ENCODE measurements at regions not wholly inside any gene's neighbourhood (a gene's known extent, or its start where the extent isn't known, plus 50 kb on each side); places are given as distances from the start of the nearest gene placed in this dataset.

GRCh38 chr5:174354571-174354970, 309.1 kb downstream of the NSG2 start:
- Histone ChIP-seq H2AFZ (ENCODE audit: low read depth, low read length, poor library complexity, severe bottlenecking) (no peak overlapping the region), H3K4me1 (ENCODE audit: control insufficient read depth in 1 of 2, insufficient read depth in 2 of 2, low read length in 2 of 2) (0 out of 4 replicates have a peak, but pooled peaks cover 0 to 4% of the 10 kb centered on the region in 2 experiments), H3K4me2 (ENCODE audit: low read length) (no peak overlapping the region), H4K20me1 (ENCODE audit: insufficient read depth) (no peaks in the 10 kb centered on the region), H3K9me3 (ENCODE audit: control insufficient read depth in 1 of 2, insufficient read depth in 1 of 2, low read depth in 1 of 2, low read length in 2 of 2) (no peaks in the 10 kb centered on the region), H3K9me2 (ENCODE audit: insufficient read depth) (no peaks in the 10 kb centered on the region), H3K79me2 (ENCODE audit: insufficient read depth, low read length) (no peaks in the 10 kb centered on the region), H3K4me3 (replicated peaks in 1 of 2; ENCODE audit: low read depth in 1 of 2, low read length in 2 of 2) (no peak overlapping the region), H3K9ac (ENCODE audit: low read length) (no peak overlapping the region), H3K27me3 (ENCODE audit: insufficient read depth, low read length) (peaks cover 54% of the 10 kb centered on the region), H3K36me3 (ENCODE audit: control insufficient read depth in 1 of 2, insufficient read depth in 2 of 2, low read length in 2 of 2) (no peaks in the 10 kb centered on the region), H3K27ac (ENCODE audit: low read depth, low read length) (no peak overlapping the region)
- intact Hi-C loops (cut with micrococcal nuclease): no loop called here
- BruUV-seq (replicated peaks): no TSS peak
- RAD21 ChIA-PET (ENCODE audit: low non-redundant PET in 1 of 2, low total read pairs in 2 of 2, uncharacterized antibody in 2 of 2, unreplicated experiment in 2 of 2): no interaction called here
- ATAC-seq: no peak
- POLR2A ChIA-PET: no interaction called here
- TF ChIP-seq JUND (IDR thresholded peaks at IDR 0.05) (no peak), RAD21 (IDR thresholded peaks at IDR 0.05; ENCODE audit: low read depth) (no peak), YY1 (IDR thresholded peaks at IDR 0.05; ENCODE audit: extremely low read depth, insufficient replicate concordance, low read depth, low read length) (no peak), ELF1 (IDR thresholded peaks at IDR 0.05; ENCODE audit: borderline replicate concordance, low read depth) (no peak), ZNF274 (IDR thresholded peaks at IDR 0.05; ENCODE audit: low read depth, low read length) (no peak), FOSL1 (IDR thresholded peaks at IDR 0.05; ENCODE audit: low read depth) (no peak), SRF (IDR thresholded peaks at IDR 0.05; ENCODE audit: low read depth) (no peak), SIN3A (IDR thresholded peaks at IDR 0.05; ENCODE audit: low read depth) (no peak), EGR1 (IDR thresholded peaks at IDR 0.05; ENCODE audit: low read depth) (no peak), EZH2 (IDR thresholded peaks at IDR 0.05) (no peak)
- DNase-seq (ENCODE audit: low read depth, low spot score): no peak
- CTCF ChIA-PET: no interaction called here

- Histone ChIP-seq H3K36me3 (ENCODE audit: control insufficient read depth in 1 of 2, insufficient read depth in 2 of 2, low read length in 2 of 2) (no peaks in the 10 kb centered on the region), H3K79me2 (ENCODE audit: insufficient read depth, low read length) (no peaks in the 10 kb centered on the region), H4K20me1 (ENCODE audit: insufficient read depth) (no peaks in the 10 kb centered on the region), H3K9me3 (ENCODE audit: control insufficient read depth in 1 of 2, insufficient read depth in 1 of 2, low read depth in 1 of 2, low read length in 2 of 2) (no peaks in the 10 kb centered on the region), H3K27me3 (ENCODE audit: insufficient read depth, low read length) (peaks cover 54% of the 10 kb centered on the region), H3K4me2 (ENCODE audit: low read length) (no peak overlapping the region), H3K4me3 (replicated peaks in 1 of 2; ENCODE audit: low read depth in 1 of 2, low read length in 2 of 2) (no peak overlapping the region), H3K9me2 (ENCODE audit: insufficient read depth) (no peaks in the 10 kb centered on the region), H3K9ac (ENCODE audit: low read length) (no peak overlapping the region), H2AFZ (ENCODE audit: low read depth, low read length, poor library complexity, severe bottlenecking) (no peak overlapping the region), H3K27ac (ENCODE audit: low read depth, low read length) (no peak overlapping the region), H3K4me1 (ENCODE audit: control insufficient read depth in 1 of 2, insufficient read depth in 2 of 2, low read length in 2 of 2) (0 out of 4 replicates have a peak, but pooled peaks cover 0 to 4% of the 10 kb centered on the region in 2 experiments)
- CTCF ChIA-PET: no interaction called here
- intact Hi-C loops (cut with micrococcal nuclease): no loop called here
- RAD21 ChIA-PET (ENCODE audit: low non-redundant PET in 1 of 2, low total read pairs in 2 of 2, uncharacterized antibody in 2 of 2, unreplicated experiment in 2 of 2): no interaction called here
- POLR2A ChIA-PET: no interaction called here
- no peak for DNase-seq (ENCODE audit: low read depth, low spot score)
- no peak for TF ChIP-seq POLR2AphosphoS5 (IDR thresholded peaks at IDR 0.05; ENCODE audit: low read depth, low read length)
- TF ChIP-seq CEBPB (IDR thresholded peaks at IDR 0.05; ENCODE audit: low read depth): 0 out of 2 replicates have a peak, but pooled peaks have one; percentile 20
- no peak for ATAC-seq
- no TSS peak for BruUV-seq (replicated peaks)
Observed at GRCh38 chr5:174355208-174355612, 309.7 kb downstream of the NSG2 start.

Data from HCT116 (cell line).